ENCODE measurements at regions not wholly inside any gene's neighbourhood (a gene's known extent, or its start where the extent isn't known, plus 50 kb on each side); places are given as distances from the start of the nearest gene placed in this dataset.

DNA sequence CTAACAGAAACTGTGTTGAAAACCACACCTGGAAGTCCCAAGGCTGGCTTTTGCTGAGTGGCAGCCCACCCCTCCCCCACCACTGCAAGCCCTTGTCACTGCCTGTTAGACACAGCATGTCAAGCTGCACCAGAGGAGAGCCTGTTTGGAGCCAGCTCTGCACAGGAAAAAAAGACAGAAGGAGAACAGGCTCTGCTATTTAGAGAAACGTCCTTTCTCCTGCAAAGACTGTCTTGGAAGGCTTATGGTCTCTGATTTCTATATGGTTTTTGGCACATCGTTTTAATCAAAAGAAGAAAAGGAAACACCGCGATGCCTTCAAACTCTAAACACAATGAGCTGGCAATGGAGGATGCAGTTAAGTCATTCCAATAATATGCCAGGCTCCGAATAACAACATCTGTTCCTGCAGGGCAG is 275.5 kb downstream of the MAP2K4 start:
- DNase-seq: no peak

DNA sequence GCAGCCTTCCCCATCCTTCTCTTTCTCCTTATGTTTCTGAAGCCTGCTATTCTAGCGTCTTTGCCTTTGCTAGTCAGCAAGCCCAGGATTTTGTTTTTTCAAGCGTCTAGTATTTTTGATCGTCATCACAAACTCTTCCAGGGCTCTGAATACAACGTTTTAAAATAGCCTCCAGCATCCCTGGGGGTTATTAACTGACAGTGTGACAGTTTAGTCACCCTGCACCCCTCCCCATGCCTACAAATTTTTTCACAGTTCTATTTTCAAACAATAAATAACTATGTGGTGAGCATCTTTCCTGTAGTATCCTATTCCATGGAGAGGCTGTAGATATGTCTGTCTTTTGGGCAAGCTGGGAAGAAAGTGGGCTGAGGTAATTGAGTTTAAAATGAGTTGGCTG is 280.9 kb downstream of the MAP2K4 start:
- no peak for DNase-seq

GRCh38 chr17:12302711-12303110 is 282.0 kb downstream of the MAP2K4 start:
- DNase-seq: no peak

- DNase-seq: no peak
These were observed 290.1 kb downstream of the MAP2K4 start for GRCh38 chr17:12310811-12311210.

- DNase-seq: no peak
These were observed 292.0 kb downstream of the MAP2K4 start for GRCh38 chr17:12312692-12313091.

- DNase-seq: no peak
These were observed 293.1 kb downstream of the MAP2K4 start for GRCh38 chr17:12313786-12314185.

DNA sequence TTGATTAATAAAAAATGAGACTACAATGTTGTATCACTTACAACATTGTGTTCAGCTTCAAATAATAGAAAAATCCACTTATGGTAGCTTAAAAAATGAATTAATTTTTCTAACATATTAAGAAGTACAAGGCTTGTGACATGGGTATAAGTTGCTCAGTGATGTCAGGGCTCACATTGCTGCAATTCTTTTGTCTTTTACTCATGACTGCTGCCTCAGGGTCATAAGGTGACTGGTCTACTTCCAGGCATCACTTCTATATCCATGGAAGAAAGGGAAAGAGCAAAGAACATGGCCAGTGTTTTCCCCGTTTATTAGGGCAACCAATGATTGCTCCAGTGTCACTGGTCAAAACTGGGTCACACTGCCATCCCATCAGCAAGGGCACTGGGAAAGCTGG is 295.3 kb downstream of the MAP2K4 start:
- no peak for DNase-seq

- no peak for DNase-seq
These were observed 298.0 kb downstream of the MAP2K4 start for GRCh38 chr17:12318571-12319266.

GRCh38 chr17:12320286-12320685 is 299.6 kb downstream of the MAP2K4 start:
- peak; percentile 20 for DNase-seq

DNA sequence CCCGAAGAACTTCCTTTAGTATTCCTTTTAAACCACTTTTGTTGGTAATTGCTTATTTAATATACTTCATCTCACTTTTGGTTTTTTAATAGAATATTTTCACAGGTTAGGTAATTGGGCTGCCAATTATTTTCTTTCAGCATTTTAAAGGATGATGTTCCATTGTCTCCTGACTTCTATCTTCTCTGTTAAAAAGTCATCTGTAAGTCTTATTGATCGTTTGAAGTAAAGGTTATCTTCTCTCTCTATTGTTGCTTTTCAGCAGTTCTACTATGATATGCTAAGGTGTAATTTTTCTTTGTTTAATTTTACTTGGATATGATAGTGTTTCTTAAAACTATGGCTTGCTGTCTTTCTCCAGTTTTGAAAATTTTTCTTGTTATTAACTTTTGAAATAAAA is 307.5 kb downstream of the MAP2K4 start:
- DNase-seq: no peak

- no peak for DNase-seq
These were observed 309.8 kb downstream of the MAP2K4 start for GRCh38 chr17:12330456-12330855.

DNA sequence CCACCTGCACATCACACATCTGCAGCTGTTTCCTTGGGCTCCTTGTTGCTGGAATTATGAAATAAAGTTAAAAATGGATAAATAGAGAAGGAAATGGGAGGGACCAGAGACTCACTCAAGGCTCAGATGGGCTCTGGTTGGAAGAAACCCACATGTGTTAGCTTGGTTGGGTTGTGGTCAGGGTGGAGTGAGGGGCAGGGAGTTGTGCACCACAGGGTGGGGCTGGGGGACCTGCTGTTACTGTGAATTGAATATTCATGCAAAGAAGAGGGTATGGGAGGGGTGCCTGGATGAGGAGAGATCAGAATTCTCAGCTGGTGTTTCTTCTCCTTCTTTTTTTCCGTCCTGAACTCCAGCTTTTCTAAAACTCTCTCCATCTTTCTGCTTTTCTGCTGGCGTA is 320.7 kb downstream of the MAP2K4 start:
- DNase-seq: no peak

- no peak for DNase-seq
These were observed 321.5 kb downstream of the MAP2K4 start for GRCh38 chr17:12342161-12342560.

GRCh38 chr17:12342609-12343435 is 322.1 kb downstream of the MAP2K4 start:
- peak; percentile 12 for DNase-seq

DNA sequence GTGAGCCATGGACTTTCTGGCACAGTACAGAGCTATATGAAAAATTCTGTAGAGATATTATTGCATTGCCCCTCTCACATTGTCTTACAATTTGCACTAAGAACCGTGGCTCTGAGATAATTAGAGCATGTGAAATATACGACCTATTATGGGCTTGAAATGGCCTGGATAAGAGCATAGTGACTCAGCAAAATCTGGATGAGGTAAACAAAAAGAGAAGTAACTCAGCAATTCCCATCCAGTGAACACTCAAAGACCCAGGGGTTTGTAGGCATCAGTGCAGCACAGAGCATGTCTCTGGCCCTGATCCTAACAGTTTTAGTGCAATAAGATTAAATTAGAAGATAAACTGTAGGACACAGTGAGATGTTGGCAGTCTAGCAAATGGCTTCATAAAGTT is 317.2 kb upstream of the MYOCD start:
- DNase-seq: no peak

- no peak for DNase-seq
These were observed 316.4 kb upstream of the MYOCD start for GRCh38 chr17:12349297-12349696.

GRCh38 chr17:12352127-12352526 is 313.6 kb upstream of the MYOCD start:
- no peak for DNase-seq

GRCh38 chr17:12357600-12357999 is 308.1 kb upstream of the MYOCD start:
- no peak for DNase-seq

DNA sequence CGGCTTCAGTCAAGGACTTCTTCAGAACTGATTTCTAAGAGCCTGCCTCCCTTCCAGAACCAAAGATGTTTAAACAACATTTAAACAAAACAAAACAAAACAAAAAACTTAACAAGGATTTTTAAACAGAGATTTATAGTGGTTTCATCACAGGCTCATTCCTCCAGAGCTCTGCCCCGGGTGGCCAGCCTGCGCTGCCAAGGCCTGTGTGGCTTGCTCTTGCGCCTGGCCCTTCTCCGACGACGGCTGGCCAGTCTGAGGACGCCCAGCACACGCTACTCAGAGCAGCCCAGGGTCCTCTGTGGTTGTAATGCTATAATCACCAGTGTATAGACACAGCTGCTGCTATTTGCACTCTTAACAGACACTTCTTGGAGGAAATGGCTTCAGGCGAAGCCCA is 307.2 kb upstream of the MYOCD start:
- DNase-seq: no peak

- no peak for DNase-seq
These were observed 302.7 kb upstream of the MYOCD start for GRCh38 chr17:12362853-12363455.

- no peak for DNase-seq
These were observed 299.9 kb upstream of the MYOCD start for GRCh38 chr17:12365805-12366204.

DNA sequence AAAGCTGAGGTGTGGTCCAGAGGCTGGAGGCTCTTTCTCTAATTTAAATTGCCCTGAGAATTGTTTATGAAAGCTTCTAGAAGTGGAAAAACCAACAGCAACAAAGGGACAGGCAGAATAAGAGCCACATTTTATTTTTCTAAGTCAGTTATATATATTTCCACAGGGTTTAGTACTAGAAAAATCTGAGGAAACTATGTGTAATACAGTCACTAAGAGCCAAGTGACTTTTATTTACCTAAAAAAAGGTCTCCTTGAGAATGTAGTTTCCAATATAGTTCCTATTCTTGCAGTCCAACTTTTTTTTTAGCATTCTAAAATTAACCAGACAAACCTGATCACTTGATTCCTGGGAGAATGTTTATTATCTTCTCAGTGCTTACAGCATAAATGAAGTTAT is 296.6 kb upstream of the MYOCD start:
- no peak for DNase-seq

- no peak for DNase-seq
These were observed 289.4 kb upstream of the MYOCD start for GRCh38 chr17:12376276-12376675.

DNA sequence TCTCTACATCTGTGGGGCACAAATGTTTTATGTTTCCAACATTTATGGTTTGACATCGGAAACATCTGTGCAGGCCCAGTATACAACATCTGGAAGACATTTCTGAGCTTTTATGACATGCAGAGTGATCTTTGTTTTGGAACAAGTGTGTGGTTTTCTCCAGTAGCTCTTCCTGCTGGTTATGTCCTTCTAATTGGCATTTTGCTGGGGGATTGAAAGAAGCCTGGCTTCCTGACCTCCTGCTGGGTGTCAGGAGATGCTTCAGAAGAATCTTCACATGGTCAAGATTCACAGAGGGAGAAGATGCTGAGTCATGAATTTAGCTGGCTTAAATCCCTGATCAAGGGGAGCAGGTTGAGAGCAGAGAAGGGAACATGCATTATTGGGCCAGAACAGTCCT is 279.5 kb upstream of the MYOCD start:
- peak; percentile 79 for DNase-seq
